HS-5 (cell line): ENCODE measurements at regions not wholly inside any gene's neighbourhood (a gene's known extent, or its start where the extent isn't known, plus 50 kb on each side); places are given as distances from the start of the nearest gene placed in this dataset.
"Not testable (repeated sequence)": the region's sequence is repeated elsewhere in the genome, so short reads cannot be mapped to it uniquely, and the experiment has no call there.

Source experiments
- DNase-seq: peaks from one replicate; pipeline ENCODE4 v3.0.0-alpha.2; 2012; ENCODE audit warnings: low read depth

DNA sequence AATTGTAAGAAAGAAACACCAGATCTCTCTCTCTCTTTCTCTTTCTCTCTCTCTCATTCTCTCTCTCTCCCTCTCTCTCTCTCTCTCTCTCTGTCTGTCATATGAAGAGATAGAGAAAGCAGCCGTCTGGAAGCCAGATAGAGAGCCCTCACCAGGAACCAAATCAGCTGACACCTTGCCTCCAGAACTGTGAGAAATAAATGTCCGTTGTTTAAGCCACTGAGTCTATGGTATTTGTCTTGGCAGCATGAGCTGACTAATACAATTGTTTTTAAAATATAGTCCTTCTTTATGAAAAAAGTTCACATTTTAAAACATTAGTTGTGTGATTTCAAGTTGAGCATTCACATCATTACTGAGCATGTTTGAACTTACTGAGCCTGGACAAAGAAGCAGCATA is 275.6 kb downstream of the CETN3 start:
- DNase-seq: no peak

DNA sequence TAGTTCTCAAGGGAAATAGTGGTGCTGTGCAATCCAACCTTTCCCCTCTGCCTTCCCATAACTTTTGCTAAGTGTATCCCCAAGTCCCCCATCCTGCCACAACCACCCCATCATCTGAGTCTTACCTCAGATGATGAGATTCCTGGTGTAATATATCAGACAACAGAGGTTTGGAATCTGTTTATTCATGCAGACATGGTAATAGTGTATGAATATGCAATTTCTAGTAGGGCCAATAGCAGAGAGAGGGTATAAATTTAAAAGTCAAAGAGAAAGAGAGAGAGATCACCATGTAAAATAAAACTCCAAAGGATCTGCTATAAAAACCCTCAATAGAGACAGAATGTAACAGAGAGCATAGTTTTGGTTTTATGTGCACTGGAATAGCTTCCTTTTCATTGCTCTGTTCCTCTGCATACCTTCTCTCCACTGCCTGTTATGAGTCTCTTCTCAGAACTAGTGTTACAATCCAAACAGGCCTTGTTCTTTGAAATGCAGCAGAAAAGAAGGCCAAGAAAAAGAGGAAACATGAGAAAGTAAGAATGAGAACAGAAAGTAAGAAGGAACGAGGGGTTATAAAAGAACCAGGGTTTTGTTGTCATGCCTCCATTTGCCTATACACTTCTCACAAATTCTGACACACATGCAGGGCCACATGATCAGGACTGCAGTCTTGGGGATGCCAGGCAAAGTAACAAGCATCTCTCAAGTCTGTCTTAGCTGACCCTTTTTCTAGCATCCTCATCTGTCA is 278.0 kb downstream of the CETN3 start:
- no peak for DNase-seq

DNA sequence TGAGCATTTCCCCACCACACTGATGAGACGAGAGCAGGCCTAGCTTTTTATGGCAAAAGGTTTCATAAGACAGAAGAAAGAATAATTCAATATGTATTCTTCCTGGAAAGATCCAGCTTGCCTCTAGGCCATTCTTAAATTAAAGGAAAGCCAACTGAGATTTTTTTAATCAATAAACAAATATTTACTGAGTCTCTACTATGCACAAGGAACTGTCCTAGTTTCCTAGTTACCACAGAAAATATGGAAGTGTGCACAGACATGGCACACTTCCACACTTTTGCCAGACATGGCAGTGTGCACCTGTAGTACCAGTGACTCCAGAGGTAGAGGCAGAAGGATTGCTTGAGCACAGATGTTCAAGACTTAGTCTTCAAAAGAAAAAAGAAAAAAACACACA is 281.0 kb downstream of the CETN3 start:
- no peak for DNase-seq

DNA sequence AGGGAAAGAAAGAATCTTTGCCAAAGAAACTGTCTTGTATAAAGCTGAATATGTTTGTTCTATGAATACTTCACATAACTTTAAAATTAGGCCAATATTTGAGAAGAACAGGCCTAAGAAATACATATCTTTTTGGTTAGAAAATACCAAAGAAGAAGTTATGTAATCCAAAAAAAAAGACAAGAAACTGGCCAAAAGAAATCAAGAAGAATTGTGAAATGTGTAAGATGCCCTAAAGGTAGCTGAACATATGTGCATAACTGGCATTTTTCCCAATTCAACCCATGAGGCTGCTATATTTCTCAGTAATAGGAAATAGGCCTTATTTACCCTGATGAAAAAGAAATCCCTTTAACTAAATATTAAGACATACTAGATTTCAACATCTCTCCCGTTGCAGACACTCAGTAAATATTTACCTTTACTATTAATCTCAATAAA is 290.0 kb downstream of the CETN3 start:
- DNase-seq: no peak

DNA sequence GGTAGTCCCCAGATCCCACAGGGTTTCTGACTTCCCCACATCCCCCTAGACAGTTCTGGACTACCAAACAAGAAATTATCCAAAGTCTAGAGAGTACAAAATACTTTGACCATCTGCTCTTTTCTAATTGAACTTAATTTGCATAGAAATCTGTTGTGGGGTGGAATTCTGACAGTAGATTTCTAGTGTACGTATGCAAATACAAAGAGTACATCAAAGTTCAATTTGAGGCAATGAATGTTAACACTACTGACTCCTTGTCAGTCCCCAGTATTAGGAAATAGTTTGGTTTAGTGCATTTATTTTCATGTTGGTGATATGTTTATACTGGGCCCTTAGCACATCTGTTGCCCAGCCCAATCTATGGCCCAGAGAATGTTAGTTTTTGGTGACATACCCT is 292.6 kb downstream of the CETN3 start:
- DNase-seq: no peak

DNA sequence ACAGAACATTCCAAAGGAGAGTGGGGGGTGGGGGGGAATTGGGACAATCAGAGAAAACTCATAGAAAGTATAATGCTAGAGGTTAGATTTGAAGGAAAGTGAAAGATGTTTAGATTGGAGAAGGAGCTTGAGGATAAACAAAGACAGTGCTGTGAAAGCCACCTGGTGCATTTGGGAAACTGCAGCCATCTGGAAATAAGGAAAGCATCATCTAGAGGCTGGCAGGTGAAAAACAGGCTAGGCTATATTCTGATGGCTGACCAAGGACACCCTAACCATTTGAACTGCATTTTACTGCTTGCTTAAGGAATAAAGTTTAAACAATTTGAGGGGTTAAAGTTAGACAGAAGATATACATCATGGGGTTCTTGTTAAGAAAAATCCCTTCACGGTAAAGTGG is 296.4 kb downstream of the CETN3 start:
- no peak for DNase-seq

DNA sequence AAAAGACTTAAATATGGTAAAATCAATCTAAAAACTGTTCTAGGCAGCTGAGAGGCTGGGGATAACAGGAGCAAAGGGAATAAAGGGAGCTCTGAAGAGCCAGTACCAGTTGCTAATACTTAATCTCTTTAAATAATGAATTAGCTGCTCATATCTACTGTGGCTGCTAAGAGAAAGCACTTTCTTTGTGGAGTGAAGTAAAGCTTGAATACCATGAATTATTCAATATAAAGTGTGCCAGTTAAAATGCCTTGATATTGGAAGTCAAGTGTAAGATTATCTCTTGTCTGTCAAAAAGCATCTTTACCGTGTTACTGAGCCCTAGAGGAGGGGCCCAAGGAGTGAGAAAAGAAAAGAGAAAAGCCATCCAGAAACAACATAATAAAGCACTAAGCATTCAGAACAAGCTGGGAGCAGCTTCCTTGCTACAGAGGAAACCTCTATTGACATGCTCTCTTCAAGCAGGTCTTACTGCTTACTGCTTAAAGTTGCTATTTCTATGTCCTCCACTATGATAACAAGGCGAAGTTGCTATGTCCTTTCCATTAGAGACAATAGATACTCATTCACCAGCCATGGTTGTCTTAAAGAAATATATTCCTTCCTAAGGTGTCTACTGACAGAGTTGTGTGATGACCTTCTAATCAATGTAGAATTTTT is 297.4 kb downstream of the CETN3 start:
- no peak for DNase-seq

DNA sequence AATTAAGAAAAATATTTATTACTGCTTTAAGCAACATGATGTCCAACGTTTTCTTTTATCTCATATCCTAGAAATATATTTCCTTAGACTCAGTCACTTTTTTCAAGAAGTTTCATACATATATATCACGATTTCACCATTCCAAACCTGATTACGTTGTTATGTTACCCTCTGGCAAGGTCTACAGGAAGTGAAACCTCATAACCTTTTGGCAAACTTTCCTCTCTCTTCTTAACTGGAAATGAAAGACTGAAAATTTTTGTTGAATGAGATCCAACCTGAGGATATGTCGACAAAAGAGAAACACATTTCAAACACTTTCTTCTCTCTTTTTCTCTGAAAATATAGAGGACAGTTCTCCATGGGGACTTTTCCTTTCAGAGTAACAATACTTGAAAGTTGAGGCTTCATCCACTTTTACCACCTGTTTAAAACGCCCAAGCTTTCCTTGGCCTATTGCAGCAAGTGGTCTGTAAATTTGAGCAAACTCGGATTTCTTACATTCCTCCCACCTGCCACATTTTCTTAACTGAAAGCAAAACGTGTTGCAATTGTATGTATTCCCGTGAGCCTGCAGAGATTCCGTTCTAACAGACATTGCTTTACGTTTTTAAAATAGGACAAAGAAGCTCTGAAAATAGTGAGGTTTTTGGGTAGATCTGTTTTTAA is 298.1 kb downstream of the CETN3 start:
- DNase-seq: no peak

DNA sequence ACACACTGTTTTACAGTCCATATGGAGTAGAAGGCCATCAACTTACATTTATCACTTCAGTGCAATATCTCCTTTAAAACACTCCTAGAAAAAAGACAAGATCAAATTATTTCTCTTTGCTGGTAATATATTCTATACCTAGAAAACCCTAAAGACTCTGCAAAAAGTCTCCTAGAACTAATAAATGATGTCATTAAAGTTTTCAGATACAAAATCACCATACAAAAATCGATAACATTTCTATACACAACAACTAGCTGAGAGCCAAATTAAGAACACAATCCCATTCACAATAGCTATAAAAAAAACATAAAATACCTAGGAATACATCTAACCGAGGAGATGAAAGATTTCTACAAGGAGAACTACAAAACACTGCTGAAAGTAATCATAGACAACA is 300.3 kb downstream of the CETN3 start:
- no peak for DNase-seq

DNA sequence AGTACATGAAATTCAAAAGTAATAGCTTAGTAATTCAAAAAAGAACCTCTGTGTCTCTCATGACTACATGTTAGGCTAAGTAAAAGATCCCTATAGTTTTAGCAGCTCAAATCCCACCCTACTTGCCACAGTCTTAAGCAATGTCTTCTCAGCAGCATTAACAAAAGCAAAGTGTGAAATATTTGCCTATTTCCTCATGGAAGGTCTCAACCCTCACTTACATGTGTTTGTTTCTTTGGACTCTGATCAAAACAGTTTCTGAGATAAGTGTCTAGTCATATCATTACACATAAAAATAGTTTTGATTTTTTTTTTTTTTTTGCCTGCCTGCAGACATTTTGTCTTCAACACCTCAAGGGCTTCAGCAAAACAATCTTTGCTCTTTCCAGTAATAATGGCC is 310.5 kb downstream of the CETN3 start:
- DNase-seq: no peak

DNA sequence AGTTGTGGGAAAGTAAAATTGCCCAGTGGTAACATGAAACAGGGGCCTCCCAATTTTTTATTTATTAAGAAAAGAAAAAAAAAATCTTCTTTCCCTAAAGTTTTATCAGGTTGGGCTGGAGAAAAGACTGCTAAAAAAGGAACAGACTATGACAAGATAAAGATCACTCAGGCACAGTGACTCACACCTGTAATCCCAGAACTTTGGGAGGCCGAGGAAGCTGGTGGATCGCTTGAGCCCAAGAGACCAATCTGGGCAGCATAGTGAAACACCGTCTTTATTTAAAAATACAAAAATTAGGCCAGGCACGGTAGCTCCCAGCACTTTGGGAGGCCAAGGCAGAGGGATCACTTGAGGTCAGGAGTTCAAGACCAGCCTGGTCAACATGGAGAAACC is 312.5 kb downstream of the CETN3 start:
- DNase-seq: no peak

DNA sequence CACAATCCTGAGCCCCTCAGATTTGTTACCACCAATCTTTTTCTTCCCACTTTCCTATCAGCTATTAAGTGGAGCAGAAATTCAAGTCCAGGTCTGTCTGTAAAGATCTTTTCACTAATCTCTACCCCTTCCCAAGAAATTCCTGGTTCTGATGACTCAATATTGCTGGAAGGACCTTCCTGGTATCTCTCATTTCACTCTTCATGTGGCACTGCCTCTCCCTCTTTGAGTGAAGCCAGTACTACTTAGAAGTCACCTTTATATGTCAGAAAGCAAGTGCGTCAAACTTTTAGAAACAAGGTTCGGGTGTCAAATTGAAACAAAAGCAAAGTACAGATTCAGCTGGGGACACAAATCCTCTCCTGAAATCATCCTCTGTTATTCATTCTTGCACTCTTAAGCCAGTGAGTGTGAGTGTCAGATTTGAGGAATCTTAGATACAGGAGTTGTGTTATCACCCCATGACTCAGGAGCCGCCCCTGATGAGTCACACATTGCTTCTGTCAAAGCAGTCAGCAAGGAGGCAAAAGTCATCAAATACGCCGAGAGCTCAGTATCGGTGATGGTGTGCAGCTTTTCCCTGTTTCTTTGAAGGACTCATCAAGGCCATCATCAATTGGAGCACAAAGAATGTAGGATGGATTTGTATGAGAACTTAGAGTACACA is 313.0 kb downstream of the CETN3 start:
- DNase-seq: peak; percentile 55

DNA sequence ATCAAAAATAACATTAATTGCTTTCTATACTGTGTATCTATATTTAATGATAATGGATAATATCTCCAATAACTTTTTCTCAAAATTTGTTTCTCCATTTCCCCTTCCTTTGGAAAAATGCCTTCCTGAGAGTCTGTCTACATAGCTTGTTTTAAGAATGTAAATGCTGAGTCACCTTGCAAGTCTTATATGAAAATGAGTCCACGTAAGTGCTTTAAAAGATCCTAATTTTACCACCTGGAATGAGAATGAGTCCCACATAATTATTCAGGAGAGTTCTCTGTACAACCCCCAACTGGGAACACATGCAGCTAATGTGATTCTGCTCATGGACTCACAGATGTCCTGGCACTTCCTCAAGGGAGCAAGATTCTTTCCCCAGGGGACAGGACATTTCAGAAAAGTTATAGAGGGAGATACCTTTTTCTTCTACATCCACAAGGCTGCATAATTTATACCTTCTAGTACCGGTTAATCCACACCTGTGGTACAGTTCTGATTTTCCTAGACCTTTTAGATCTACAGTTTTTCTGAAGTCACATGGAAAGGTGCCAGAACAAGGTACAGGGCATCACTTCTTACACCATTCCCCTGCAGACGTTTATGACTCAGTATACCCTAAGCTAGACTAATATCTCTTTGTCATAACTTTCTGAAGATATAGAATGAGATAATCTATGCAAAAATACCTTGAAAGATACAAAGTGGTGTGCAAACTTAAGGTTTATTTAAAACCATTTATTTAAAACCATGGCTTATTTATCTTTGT is 314.1 kb downstream of the CETN3 start:
- no peak for DNase-seq

DNA sequence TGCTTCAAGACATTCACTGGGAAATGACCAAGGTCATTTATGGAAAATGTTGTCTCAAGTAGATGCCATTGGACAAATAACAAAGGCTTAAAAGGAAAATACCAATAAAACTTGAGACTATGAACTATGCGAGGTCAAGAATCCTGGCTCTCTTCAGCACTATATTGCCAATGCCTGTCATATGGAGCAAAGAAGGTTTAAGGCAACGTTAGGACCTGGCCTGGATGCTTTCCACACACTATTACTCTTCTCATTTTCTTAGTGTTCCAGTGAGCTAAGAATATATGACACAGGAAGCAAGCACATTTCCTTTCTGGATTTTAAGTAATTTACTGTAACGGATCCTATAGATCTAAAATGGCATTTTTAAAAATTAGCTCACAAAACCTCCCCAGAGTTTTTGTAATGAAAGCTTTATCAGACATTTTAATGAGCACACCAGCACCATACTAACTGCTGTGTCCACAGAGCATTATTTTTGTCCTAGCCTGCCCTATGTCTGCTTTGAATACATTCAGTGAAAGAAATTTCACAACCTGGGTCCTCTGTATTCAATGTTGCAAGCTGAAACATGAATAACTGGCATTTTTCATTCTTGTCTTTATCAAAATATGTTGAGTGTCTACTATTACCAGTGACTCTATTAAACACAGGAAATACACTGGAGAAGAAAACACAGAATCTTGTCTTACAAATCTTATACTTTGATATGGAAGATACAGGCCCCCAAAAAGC is 315.6 kb downstream of the CETN3 start:
- no peak for DNase-seq

DNA sequence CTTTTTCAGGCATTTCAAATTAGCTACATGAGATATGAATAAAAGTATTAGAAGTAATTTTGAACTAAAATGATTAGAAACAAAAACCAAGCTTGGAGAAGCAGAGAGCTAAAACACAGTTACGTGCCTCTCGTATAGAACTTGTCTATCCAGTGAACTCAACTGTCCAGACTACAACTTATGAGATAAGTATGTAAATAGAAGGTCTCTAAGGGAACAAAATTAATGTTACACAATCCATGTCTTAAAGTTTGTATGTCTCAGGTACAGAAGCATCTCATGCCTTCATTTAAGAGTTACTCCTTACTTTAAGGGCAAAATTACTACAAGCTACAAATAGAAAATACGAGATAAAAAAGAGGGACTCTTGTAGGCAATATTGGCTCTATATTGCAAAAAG is 316.8 kb downstream of the CETN3 start:
- no peak for DNase-seq

DNA sequence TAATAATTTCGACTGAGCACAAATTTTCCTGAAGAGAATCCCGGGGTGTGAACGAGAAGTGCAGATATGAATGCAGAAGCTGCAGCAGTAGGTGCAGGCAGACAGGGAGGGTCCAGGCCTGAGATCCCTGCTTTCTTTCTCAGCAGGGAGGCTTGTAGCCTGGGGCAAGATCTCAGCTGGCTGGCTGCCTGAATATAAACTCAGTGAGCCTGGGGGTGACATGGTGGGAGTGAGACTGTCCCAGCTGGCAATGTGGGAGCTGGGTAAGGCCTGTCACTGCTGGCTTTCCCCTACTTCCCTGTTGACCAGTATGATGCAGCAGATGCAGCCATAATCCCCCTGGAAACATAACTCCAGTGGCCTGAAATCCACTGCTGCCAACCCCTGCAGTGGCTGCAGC is 325.2 kb downstream of the CETN3 start:
- DNase-seq: no peak

DNA sequence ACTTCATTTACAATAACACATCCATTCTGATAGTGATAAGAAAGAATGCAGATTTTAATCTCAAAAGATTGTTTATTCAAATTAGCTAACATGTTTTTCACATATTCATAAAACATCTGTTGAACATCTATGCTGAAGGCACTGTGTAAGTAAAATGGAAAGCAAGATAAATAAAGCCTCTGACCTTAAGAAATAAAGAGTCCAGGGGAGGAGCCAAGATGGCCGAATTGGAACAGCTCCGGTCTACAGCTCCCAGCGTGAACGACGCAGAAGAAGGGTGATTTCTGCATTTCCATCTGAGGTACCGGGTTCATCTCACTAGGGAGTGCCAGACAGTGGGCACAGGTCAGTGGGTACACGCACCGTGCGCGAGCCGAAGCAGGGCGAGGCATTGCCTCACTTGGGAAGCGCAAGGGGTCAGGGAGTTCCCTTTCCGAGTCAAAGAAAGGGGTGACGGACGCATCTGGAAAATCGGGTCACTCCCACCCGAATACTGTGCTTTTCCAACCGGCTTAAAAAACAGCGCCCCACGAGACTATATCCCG is 336.5 kb downstream of the CETN3 start:
- DNase-seq: not testable (repeated sequence)

DNA sequence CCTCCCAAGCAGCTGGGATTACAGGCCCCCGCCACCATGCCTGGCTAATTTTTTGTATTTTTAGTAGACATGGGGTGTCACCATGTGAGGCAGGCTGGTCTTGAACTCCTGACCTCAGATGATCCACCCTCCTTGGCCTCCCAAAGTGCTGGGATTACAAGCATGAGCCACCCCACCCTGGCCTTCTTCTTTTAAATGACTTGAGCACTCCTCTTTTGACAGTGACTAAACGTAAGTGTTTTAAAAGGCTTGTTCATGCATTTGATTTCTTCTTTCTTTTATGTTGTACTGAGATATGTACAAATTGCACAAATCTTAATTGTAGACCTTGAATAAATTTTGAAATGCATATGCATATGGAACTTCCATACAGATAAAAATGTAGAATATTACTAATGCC is 337.9 kb downstream of the CETN3 start:
- no peak for DNase-seq

DNA sequence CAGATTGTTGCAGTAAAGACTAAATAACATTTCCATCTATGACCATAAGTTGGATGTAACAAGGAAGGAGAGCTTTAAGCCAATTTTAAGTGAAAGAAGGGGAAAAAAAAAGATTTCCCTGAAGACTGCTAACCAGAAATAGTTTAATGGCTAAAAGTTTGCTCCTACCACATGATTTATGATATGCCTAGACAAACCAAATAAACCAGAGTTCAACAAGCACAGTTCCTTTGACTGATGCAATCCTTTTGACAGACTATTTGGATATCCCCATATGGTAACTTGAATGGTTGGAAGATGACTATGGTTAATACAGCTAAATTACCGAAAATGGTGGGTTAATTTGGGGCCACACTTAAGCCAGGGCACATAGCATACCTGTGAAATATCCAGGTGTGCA is 338.5 kb downstream of the CETN3 start:
- no peak for DNase-seq

DNA sequence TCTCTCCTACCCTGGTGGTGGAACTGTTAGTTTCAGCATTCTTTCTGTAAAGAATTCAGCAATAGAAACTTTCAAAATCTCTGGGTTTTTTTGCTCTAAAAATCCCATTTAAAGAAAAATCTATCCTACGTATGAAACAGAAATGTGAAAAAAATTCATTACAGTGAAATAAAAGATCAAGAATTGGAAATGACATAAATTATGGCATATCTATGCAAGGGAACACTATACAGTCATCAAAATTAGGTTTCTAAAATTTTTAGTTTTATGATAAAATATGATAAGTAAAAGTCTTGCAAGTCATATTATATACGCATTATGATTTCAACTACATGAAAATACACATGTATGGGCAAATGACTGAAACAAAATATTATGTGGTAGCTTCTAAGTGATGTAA is 342.6 kb downstream of the CETN3 start:
- no peak for DNase-seq
